ENCODE measurements at regions not wholly inside any gene's neighbourhood (a gene's known extent, or its start where the extent isn't known, plus 50 kb on each side); places are given as distances from the start of the nearest gene placed in this dataset.

DNA sequence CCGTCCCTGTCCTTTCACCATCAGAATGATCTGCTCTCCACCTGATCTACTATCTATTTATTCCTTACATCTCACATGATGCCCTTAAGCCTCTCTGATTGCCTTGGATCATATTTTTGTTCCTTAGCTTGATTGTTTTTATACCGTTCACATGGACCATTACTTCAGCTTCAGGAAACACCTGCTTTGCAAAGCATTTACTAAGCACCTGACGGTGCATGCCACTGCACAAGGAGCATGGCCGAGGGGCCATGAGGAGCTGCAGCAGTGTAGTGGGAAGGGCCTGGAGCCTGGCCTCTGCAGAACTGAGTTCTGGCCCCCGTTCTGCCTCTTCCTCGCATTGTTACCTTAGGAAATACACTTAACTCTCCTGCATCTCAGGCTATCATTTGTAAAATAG, 124.1 kb upstream of the NDUFV2 start:
- no peak for TF ChIP-seq BHLHE40 (IDR thresholded peaks at IDR 0.05; ENCODE audit: borderline replicate concordance)
- TF ChIP-seq HDGF (IDR thresholded peaks at IDR 0.05; ENCODE audit: borderline replicate concordance) = no peak
- no peak for TF ChIP-seq SP1 (IDR thresholded peaks at IDR 0.05)
- no peak for TF ChIP-seq FOXM1 (IDR thresholded peaks at IDR 0.05; ENCODE audit: borderline replicate concordance)
- no peak for TF ChIP-seq TARDBP (IDR thresholded peaks at IDR 0.05)
- TF ChIP-seq NFRKB (IDR thresholded peaks at IDR 0.05) = no peak
- TF ChIP-seq FOXK2 (IDR thresholded peaks at IDR 0.05) = no peak
- TF ChIP-seq, protein P1, sequence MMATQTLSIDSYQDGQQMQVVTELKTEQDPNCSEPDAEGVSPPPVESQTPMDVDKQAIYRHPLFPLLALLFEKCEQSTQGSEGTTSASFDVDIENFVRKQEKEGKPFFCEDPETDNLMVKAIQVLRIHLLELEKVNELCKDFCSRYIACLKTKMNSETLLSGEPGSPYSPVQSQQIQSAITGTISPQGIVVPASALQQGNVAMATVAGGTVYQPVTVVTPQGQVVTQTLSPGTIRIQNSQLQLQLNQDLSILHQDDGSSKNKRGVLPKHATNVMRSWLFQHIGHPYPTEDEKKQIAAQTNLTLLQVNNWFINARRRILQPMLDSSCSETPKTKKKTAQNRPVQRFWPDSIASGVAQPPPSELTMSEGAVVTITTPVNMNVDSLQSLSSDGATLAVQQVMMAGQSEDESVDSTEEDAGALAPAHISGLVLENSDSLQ (IDR thresholded peaks at IDR 0.05) = no peak
- TF ChIP-seq ARNT (IDR thresholded peaks at IDR 0.05) = no peak
- TF ChIP-seq ZNF384 (IDR thresholded peaks at IDR 0.05) = no peak
- no peak for TF ChIP-seq FOXA1 (IDR thresholded peaks at IDR 0.05)
- TF ChIP-seq LEF1 (IDR thresholded peaks at IDR 0.05; ENCODE audit: borderline replicate concordance) = no peak
- no peak for TF ChIP-seq SUZ12 (IDR thresholded peaks at IDR 0.05)
- no peak for TF ChIP-seq CTBP1 (IDR thresholded peaks at IDR 0.05; ENCODE audit: borderline replicate concordance)
